ENCODE measurements at regions not wholly inside any gene's neighbourhood (a gene's known extent, or its start where the extent isn't known, plus 50 kb on each side); places are given as distances from the start of the nearest gene placed in this dataset.

DNA sequence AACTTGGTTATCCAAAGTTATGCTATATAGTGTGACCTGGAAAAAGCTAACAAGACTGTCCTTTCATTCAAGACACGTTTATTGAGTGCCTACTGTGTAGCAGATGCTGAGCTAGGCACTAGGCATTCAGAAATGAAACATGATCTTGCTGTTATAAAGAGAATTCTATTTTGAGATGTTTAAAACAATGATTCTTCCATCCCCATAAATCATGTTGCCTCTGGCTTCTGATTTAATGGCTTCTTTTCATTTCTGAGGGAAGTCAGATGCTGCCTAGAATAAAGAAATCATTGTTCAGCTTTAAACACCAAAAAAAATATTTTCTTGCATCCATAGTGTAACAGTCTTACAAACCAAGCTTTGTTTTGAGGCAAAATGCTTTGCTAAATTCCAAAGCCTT is 620.9 kb upstream of the UBE2E2 start:
- intact Hi-C loops (cut with DNase I): no loop called here
- TF ChIP-seq, protein P1, sequence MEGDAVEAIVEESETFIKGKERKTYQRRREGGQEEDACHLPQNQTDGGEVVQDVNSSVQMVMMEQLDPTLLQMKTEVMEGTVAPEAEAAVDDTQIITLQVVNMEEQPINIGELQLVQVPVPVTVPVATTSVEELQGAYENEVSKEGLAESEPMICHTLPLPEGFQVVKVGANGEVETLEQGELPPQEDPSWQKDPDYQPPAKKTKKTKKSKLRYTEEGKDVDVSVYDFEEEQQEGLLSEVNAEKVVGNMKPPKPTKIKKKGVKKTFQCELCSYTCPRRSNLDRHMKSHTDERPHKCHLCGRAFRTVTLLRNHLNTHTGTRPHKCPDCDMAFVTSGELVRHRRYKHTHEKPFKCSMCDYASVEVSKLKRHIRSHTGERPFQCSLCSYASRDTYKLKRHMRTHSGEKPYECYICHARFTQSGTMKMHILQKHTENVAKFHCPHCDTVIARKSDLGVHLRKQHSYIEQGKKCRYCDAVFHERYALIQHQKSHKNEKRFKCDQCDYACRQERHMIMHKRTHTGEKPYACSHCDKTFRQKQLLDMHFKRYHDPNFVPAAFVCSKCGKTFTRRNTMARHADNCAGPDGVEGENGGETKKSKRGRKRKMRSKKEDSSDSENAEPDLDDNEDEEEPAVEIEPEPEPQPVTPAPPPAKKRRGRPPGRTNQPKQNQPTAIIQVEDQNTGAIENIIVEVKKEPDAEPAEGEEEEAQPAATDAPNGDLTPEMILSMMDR (IDR thresholded peaks at IDR 0.05): no peak
- no peaks in the 10 kb centered on the region for H3K4me1 ChIP-seq
- H3K36me3 ChIP-seq: no peaks in the 10 kb centered on the region
- no peak overlapping the region for H3K27ac ChIP-seq
- ATAC-seq (no peak), DNase-seq (no peak)
- no peak overlapping the region for H3K4me3 ChIP-seq
- no peaks in the 10 kb centered on the region for H3K27me3 ChIP-seq (ENCODE audit: low read depth)
- H3K9me3 ChIP-seq: no peaks in the 10 kb centered on the region

DNA sequence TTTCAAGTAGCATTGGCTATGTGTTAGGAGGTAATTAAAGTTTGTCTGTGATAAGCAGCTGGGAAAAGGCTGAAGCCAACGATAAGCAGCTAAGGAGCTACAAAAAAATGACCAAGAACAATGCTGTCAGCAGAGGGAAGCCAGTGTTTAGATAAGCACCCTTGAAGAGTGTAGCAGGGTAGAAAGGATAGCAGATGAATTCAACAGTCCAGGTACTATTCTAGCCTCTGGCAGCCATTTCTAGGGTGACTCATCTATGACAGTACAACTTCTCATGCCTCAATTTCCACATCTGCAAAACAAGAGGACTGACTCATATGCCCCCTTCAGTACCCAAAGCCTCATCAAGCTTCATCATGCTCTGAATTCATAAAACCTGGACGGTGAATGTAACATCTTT is 617.6 kb upstream of the UBE2E2 start:
- no peak for ATAC-seq
- DNase-seq: no peak
- H3K27me3 ChIP-seq (ENCODE audit: low read depth): no peaks in the 10 kb centered on the region
- H3K27ac ChIP-seq: no peak overlapping the region
- no peaks in the 10 kb centered on the region for H3K9me3 ChIP-seq
- TF ChIP-seq, protein P1 (IDR thresholded peaks at IDR 0.05): no peak
- no peak overlapping the region for H3K4me3 ChIP-seq
- no peaks in the 10 kb centered on the region for H3K36me3 ChIP-seq
- H3K4me1 ChIP-seq: no peaks in the 10 kb centered on the region
- intact Hi-C loops (cut with DNase I): no loop called here

DNA sequence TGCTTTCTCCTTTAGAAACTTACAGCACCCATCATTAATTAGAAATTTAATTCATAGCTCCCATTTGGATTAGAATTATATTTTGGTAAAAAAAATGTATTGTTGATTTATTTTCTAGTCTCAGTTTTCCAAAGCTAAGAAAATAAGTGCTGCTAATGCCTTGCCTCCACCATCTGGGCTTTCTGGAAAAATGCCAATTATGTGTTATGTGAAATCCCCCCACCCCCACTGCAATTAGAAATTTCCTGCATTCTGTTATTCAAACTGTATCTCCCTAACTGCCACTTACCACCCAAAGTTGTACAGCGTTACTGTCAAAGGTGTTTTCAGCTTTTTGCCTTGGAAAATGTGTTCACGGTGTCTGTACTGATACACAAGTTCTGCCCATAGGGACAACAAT is 617.2 kb upstream of the UBE2E2 start:
- TF ChIP-seq, protein P1 (IDR thresholded peaks at IDR 0.05): no peak
- Histone ChIP-seq H3K36me3 (no peaks in the 10 kb centered on the region), H3K4me1 (no peaks in the 10 kb centered on the region), H3K27me3 (ENCODE audit: low read depth) (no peaks in the 10 kb centered on the region), H3K9me3 (no peaks in the 10 kb centered on the region), H3K27ac (no peak overlapping the region), H3K4me3 (no peak overlapping the region)
- intact Hi-C loops (cut with DNase I): no loop called here
- no peak for DNase-seq
- ATAC-seq: no peak

DNA sequence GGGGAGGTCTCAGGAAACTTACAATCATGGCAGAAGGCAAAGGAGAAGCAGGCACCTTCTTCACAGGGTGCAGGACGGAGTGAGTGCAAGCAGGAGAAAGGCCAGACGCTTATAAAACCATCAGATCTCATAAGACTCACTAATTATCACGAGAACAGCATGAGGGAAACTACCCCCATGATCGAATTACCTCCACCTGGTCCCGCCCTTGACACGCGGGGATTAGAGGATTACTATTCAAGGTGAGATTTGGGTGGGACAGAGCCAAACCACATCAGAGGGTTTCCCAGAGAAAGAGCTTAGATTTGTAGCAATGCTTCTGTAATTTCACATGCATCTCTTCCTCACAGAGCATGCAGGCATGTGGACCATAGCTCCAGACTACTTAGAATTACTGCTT is 615.7 kb upstream of the UBE2E2 start:
- H3K27ac ChIP-seq: no peak overlapping the region
- intact Hi-C loops (cut with DNase I): no loop called here
- no peak for ATAC-seq

DNA sequence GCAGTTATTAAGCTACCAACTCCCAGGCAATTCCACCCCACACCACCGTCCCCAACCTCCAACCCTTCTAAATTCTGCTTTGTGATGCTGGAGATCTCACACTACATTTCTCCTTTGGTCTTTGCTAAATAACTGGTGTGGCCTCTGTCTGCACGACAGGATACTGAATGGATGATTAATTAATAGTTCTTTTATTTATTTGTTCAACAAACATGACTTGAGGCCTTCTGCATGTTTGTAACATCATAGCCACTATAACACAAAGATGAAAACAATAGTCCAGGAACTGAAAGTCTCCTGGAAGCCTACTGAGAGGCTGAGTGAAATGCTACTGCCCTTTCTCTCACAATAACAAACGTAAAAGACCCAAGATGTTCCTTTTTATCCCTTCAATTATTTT is 609.5 kb upstream of the UBE2E2 start:
- Histone ChIP-seq H3K9me3 (no peaks in the 10 kb centered on the region), H3K27me3 (ENCODE audit: low read depth) (no peaks in the 10 kb centered on the region), H3K27ac (no peak overlapping the region), H3K4me3 (no peak overlapping the region), H3K4me1 (no peaks in the 10 kb centered on the region), H3K36me3 (no peaks in the 10 kb centered on the region)
- TF ChIP-seq, protein P1 (IDR thresholded peaks at IDR 0.05): no peak
- no peak for DNase-seq
- intact Hi-C loops (cut with DNase I): no loop called here
- ATAC-seq: no peak

More for the DNA sequence above, 615.7 kb upstream of the UBE2E2 start:
- H3K9me3 ChIP-seq: no peaks in the 10 kb centered on the region
- H3K27me3 ChIP-seq (ENCODE audit: low read depth): no peaks in the 10 kb centered on the region
- TF ChIP-seq, protein P1 (IDR thresholded peaks at IDR 0.05): no peak
- no peaks in the 10 kb centered on the region for H3K4me1 ChIP-seq
- H3K4me3 ChIP-seq: no peak overlapping the region
- DNase-seq: no peak
- no peaks in the 10 kb centered on the region for H3K36me3 ChIP-seq

DNA sequence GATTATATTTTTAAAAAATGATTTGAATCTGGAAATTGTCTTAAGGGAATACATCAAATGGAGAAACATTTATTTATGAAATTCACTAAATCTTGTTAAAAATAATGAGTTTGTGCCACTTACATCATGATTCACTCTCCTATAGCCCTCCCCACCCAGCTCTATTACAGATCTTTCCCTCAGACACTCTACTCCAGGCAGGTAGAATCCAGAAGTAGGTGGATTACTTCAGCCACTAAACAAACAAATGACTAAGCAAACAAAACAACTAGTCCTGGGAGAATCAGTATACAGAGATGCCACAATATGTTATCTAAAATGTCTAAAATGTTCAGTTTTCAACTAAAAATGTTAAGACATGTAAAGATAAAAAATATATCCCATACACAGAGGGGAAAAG is 608.1 kb upstream of the UBE2E2 start:
- H3K9me3 ChIP-seq: no peaks in the 10 kb centered on the region
- intact Hi-C loops (cut with DNase I): no loop called here
- H3K36me3 ChIP-seq: no peaks in the 10 kb centered on the region
- ATAC-seq (no peak), DNase-seq (no peak)
- H3K27me3 ChIP-seq (ENCODE audit: low read depth): no peaks in the 10 kb centered on the region
- H3K4me1 ChIP-seq: no peaks in the 10 kb centered on the region
- TF ChIP-seq, protein P1 (IDR thresholded peaks at IDR 0.05): no peak
- no peak overlapping the region for H3K4me3 ChIP-seq
- H3K27ac ChIP-seq: no peak overlapping the region
